ENCODE measurements at regions not wholly inside any gene's neighbourhood (a gene's known extent, or its start where the extent isn't known, plus 50 kb on each side); places are given as distances from the start of the nearest gene placed in this dataset.
"Not testable (repeated sequence)": the region's sequence is repeated elsewhere in the genome, so short reads cannot be mapped to it uniquely, and the experiment has no call there.

GRCh38 chr3:27639271-27639670 is 82.9 kb downstream of the EOMES start:
- DNase-seq (ENCODE audit: low spot score): no peak
- no peaks in the 10 kb centered on the region for H3K9me2 ChIP-seq (ENCODE audit: insufficient read depth, low read length)
- no peaks in the 10 kb centered on the region for H3K79me2 ChIP-seq (ENCODE audit: insufficient read depth, low read depth, low read length)
- no peaks in the 10 kb centered on the region for H3K4me1 ChIP-seq (ENCODE audit: insufficient read depth, low read length, poor library complexity, severe bottlenecking)
- no peaks in the 10 kb centered on the region for H4K20me1 ChIP-seq (ENCODE audit: insufficient read depth, low read length)
- H2AFZ ChIP-seq (ENCODE audit: low read length): no peak overlapping the region
- no peaks in the 10 kb centered on the region for H3K36me3 ChIP-seq (ENCODE audit: insufficient read depth, low read length)
- no TSS peak for BruUV-seq (replicated peaks)
- TF ChIP-seq EZH2phosphoT487 (IDR thresholded peaks at IDR 0.05; ENCODE audit: borderline replicate concordance, low read depth, low read length): no peak
- TF ChIP-seq, protein P1, sequence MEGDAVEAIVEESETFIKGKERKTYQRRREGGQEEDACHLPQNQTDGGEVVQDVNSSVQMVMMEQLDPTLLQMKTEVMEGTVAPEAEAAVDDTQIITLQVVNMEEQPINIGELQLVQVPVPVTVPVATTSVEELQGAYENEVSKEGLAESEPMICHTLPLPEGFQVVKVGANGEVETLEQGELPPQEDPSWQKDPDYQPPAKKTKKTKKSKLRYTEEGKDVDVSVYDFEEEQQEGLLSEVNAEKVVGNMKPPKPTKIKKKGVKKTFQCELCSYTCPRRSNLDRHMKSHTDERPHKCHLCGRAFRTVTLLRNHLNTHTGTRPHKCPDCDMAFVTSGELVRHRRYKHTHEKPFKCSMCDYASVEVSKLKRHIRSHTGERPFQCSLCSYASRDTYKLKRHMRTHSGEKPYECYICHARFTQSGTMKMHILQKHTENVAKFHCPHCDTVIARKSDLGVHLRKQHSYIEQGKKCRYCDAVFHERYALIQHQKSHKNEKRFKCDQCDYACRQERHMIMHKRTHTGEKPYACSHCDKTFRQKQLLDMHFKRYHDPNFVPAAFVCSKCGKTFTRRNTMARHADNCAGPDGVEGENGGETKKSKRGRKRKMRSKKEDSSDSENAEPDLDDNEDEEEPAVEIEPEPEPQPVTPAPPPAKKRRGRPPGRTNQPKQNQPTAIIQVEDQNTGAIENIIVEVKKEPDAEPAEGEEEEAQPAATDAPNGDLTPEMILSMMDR (conservative IDR thresholded peaks at IDR 0.05; ENCODE audit: low read length): no peak
- intact Hi-C loops (cut with micrococcal nuclease; ENCODE audit: unreplicated experiment): no loop called here
- H3K27ac ChIP-seq (ENCODE audit: low read depth, low read length, poor library complexity, severe bottlenecking): no peak overlapping the region
- H3K4me3 ChIP-seq (ENCODE audit: low read depth, low read length, poor library complexity, severe bottlenecking): no peak overlapping the region
- H3K4me2 ChIP-seq (ENCODE audit: low read length): no peak overlapping the region
- no peaks in the 10 kb centered on the region for H3K9me3 ChIP-seq (ENCODE audit: low read length)
- ChIA-PET POLR2A (no interaction called here), CTCF (ENCODE audit: unreplicated experiment) (no interaction called here)

GRCh38 chr3:27638594-27638993 is 83.5 kb downstream of the EOMES start:
- H3K4me3 ChIP-seq (ENCODE audit: low read depth, low read length, poor library complexity, severe bottlenecking): no peak overlapping the region
- H3K79me2 ChIP-seq (ENCODE audit: insufficient read depth, low read depth, low read length): no peaks in the 10 kb centered on the region
- TF ChIP-seq EZH2phosphoT487 (IDR thresholded peaks at IDR 0.05; ENCODE audit: borderline replicate concordance, low read depth, low read length): no peak
- TF ChIP-seq, protein P1 (conservative IDR thresholded peaks at IDR 0.05; ENCODE audit: low read length): no peak
- no peaks in the 10 kb centered on the region for H3K9me3 ChIP-seq (ENCODE audit: low read length)
- no peak for DNase-seq (ENCODE audit: low spot score)
- ChIA-PET POLR2A (interaction anchor here (0.5 kb wide), 1 partner anchor 424 kb away, joined by 4 read pairs; no protein-coding TSS in a partner anchor), CTCF (ENCODE audit: unreplicated experiment) (no interaction called here)
- no peaks in the 10 kb centered on the region for H4K20me1 ChIP-seq (ENCODE audit: insufficient read depth, low read length)
- H3K27ac ChIP-seq (ENCODE audit: low read depth, low read length, poor library complexity, severe bottlenecking): no peak overlapping the region
- H3K36me3 ChIP-seq (ENCODE audit: insufficient read depth, low read length): no peaks in the 10 kb centered on the region
- H3K4me2 ChIP-seq (ENCODE audit: low read length): no peak overlapping the region
- no peaks in the 10 kb centered on the region for H3K4me1 ChIP-seq (ENCODE audit: insufficient read depth, low read length, poor library complexity, severe bottlenecking)
- intact Hi-C loops (cut with micrococcal nuclease; ENCODE audit: unreplicated experiment): no loop called here
- no peaks in the 10 kb centered on the region for H3K9me2 ChIP-seq (ENCODE audit: insufficient read depth, low read length)
- H2AFZ ChIP-seq (ENCODE audit: low read length): no peak overlapping the region
- BruUV-seq (replicated peaks): no TSS peak

- no peaks in the 10 kb centered on the region for H3K36me3 ChIP-seq (ENCODE audit: insufficient read depth, low read length)
- H4K20me1 ChIP-seq (ENCODE audit: insufficient read depth, low read length): no peaks in the 10 kb centered on the region
- POLR2A ChIA-PET: no interaction called here
- no peaks in the 10 kb centered on the region for H3K9me3 ChIP-seq (ENCODE audit: low read length)
- H3K4me1 ChIP-seq (ENCODE audit: insufficient read depth, low read length, poor library complexity, severe bottlenecking): no peaks in the 10 kb centered on the region
- H3K4me3 ChIP-seq (ENCODE audit: low read depth, low read length, poor library complexity, severe bottlenecking): no peak overlapping the region
- no peak overlapping the region for H3K27ac ChIP-seq (ENCODE audit: low read depth, low read length, poor library complexity, severe bottlenecking)
- intact Hi-C loops (cut with micrococcal nuclease; ENCODE audit: unreplicated experiment): no loop called here
- no TSS peak for BruUV-seq (replicated peaks)
- no peak overlapping the region for H2AFZ ChIP-seq (ENCODE audit: low read length)
- no peaks in the 10 kb centered on the region for H3K9me2 ChIP-seq (ENCODE audit: insufficient read depth, low read length)
- no peak for DNase-seq (ENCODE audit: low spot score)
- CTCF ChIA-PET (ENCODE audit: unreplicated experiment): no interaction called here
- H3K79me2 ChIP-seq (ENCODE audit: insufficient read depth, low read depth, low read length): no peaks in the 10 kb centered on the region
- TF ChIP-seq EZH2phosphoT487 (IDR thresholded peaks at IDR 0.05; ENCODE audit: borderline replicate concordance, low read depth, low read length): no peak
- TF ChIP-seq, protein P1 (conservative IDR thresholded peaks at IDR 0.05; ENCODE audit: low read length): no peak
- H3K4me2 ChIP-seq (ENCODE audit: low read length): no peak overlapping the region
Measured at GRCh38 chr3:27637346-27637995, 84.7 kb downstream of the EOMES start.

DNA sequence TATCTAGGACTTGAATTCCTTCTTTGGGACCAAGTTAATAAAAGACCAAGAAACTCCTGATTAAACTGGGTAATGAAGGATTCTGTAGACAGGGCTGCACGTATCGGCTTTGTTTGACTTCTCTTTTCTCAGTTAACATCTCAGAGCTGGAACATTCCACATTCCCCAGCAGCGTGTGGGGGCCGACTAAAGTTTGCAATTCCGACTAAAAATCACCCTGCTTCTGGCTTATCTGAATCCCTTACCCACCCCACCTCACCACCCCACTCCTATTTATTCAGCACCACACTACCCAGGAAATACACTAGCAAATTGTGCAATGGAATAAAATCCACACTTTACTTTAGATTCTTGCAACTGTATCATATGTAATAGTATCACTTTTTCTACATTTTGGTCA is 87.1 kb downstream of the EOMES start:
- H4K20me1 ChIP-seq (ENCODE audit: insufficient read depth, low read length); intact Hi-C loops (cut with micrococcal nuclease; ENCODE audit: unreplicated experiment); H3K4me3 ChIP-seq (ENCODE audit: low read depth, low read length, poor library complexity, severe bottlenecking); BruUV-seq (replicated peaks); H2AFZ ChIP-seq (ENCODE audit: low read length); CTCF ChIA-PET (ENCODE audit: unreplicated experiment); H3K9me2 ChIP-seq (ENCODE audit: insufficient read depth, low read length); H3K9me3 ChIP-seq (ENCODE audit: low read length); DNase-seq (ENCODE audit: low spot score); H3K36me3 ChIP-seq (ENCODE audit: insufficient read depth, low read length); H3K4me2 ChIP-seq (ENCODE audit: low read length); H3K4me1 ChIP-seq (ENCODE audit: insufficient read depth, low read length, poor library complexity, severe bottlenecking); POLR2A ChIA-PET; H3K27ac ChIP-seq (ENCODE audit: low read depth, low read length, poor library complexity, severe bottlenecking); H3K79me2 ChIP-seq (ENCODE audit: insufficient read depth, low read depth, low read length): not testable (repeated sequence)
